Neutrophil (primary cell): ENCODE measurements at regions not wholly inside any gene's neighbourhood (a gene's known extent, or its start where the extent isn't known, plus 50 kb on each side); places are given as distances from the start of the nearest gene placed in this dataset.

Experiments
- H3K27ac ChIP-seq: fragments of 200-600 bp; sonication (generic); 2 replicates; pipeline ENCODE4 v1.5.1; 2016; ENCODE audit warnings: mild to moderate bottlenecking, moderate library complexity
- H3K27me3 ChIP-seq: fragments of 200-600 bp; sonication (generic); 2 replicates; pipeline ENCODE4 v1.6.0; 2016; ENCODE audit warnings: mild to moderate bottlenecking
- H3K36me3 ChIP-seq: fragments of 200-600 bp; sonication (generic); 2 replicates; pipeline ENCODE4 v1.5.1; 2017
- H3K4me1 ChIP-seq, 2 experiments: fragments of 200-600 bp in 1 of 2; sonication (generic) in 1 of 2; 1 replicate in 1 of 2; 2 replicates in 1 of 2; pipeline versions ENCODE4 v1.5.1 to v1.6.1; 2013 to 2016; ENCODE audit warnings: low read depth in 1 of 2, low read length in 1 of 2, mild to moderate bottlenecking in 1 of 2, moderate library complexity in 1 of 2; ENCODE audit not compliant: control insufficient read depth in 1 of 2, insufficient read depth in 1 of 2
- H3K4me3 ChIP-seq, 2 experiments: fragments of 200-600 bp in 1 of 2; sonication (generic) in 1 of 2; 1 replicate in 1 of 2; 2 replicates in 1 of 2; pipeline ENCODE4 v1.5.1; 2013 to 2016; ENCODE audit warnings: low read depth in 1 of 2, low read length in 1 of 2, mild to moderate bottlenecking in 1 of 2, moderate library complexity in 1 of 2
- H3K9me3 ChIP-seq: fragments of 200-600 bp; sonication (generic); 2 replicates; pipeline ENCODE4 v1.5.1; 2016
- TF ChIP-seq, protein P1 (sequence below): fragments of 200-600 bp; sonication (generic); IDR thresholded peaks from 2 replicates; pipeline ENCODE4 v1.5.1; 2016; ENCODE audit warnings: antibody characterized with exemption

DNA sequence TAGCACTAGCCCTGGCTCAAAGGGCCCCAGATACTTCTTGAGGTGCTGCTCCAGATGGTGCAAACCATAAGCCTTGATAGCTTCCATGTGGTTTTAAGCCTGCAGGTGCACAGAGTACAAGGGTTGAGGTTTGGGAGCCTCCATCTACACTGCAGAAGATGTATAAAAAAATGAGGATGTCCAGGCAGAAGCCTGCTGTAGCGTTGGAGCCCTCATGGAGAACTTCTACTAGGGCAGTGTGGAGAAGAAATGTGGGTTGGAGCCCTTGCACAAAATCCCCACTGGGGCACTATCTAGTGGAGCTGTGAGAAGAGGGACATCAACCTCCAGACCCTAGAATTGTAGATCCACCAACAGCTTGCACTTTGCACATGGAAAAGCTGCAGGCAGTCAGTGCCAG is 231.9 kb downstream of the CHIC2 start:
- Histone ChIP-seq H3K4me3 (no peak overlapping the region), H3K27ac (no peak overlapping the region), H3K36me3 (no peaks in the 10 kb centered on the region), H3K9me3 (no peaks in the 10 kb centered on the region), H3K27me3 (no peaks in the 10 kb centered on the region), H3K4me1 (no peaks in the 10 kb centered on the region)
- TF ChIP-seq, protein P1, sequence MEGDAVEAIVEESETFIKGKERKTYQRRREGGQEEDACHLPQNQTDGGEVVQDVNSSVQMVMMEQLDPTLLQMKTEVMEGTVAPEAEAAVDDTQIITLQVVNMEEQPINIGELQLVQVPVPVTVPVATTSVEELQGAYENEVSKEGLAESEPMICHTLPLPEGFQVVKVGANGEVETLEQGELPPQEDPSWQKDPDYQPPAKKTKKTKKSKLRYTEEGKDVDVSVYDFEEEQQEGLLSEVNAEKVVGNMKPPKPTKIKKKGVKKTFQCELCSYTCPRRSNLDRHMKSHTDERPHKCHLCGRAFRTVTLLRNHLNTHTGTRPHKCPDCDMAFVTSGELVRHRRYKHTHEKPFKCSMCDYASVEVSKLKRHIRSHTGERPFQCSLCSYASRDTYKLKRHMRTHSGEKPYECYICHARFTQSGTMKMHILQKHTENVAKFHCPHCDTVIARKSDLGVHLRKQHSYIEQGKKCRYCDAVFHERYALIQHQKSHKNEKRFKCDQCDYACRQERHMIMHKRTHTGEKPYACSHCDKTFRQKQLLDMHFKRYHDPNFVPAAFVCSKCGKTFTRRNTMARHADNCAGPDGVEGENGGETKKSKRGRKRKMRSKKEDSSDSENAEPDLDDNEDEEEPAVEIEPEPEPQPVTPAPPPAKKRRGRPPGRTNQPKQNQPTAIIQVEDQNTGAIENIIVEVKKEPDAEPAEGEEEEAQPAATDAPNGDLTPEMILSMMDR = no peak

DNA sequence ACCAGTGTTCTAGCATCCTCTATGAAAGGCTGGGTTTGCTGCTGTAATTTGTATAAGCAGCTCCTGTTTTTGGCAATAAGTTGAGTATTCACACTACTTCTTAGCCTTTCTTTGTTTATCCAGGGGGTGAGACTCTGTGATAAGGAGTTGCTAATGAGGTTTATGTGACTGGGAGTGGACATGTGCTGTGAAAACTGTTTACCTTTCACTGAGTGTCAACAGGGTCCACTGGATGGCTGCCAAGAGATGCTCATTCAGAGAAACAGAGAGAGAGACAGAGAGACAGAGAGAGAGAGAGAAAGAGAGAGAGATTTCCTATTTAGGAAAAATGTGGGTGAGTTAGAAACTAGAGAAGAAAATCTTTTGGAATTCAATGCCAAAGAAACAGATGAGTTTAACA is 233.9 kb downstream of the CHIC2 start:
- H3K27me3 ChIP-seq = no peaks in the 10 kb centered on the region
- no peak overlapping the region for H3K27ac ChIP-seq
- no peak overlapping the region for H3K4me3 ChIP-seq
- no peaks in the 10 kb centered on the region for H3K36me3 ChIP-seq
- H3K9me3 ChIP-seq = no peaks in the 10 kb centered on the region
- TF ChIP-seq, protein P1 = no peak
- H3K4me1 ChIP-seq = no peaks in the 10 kb centered on the region

DNA sequence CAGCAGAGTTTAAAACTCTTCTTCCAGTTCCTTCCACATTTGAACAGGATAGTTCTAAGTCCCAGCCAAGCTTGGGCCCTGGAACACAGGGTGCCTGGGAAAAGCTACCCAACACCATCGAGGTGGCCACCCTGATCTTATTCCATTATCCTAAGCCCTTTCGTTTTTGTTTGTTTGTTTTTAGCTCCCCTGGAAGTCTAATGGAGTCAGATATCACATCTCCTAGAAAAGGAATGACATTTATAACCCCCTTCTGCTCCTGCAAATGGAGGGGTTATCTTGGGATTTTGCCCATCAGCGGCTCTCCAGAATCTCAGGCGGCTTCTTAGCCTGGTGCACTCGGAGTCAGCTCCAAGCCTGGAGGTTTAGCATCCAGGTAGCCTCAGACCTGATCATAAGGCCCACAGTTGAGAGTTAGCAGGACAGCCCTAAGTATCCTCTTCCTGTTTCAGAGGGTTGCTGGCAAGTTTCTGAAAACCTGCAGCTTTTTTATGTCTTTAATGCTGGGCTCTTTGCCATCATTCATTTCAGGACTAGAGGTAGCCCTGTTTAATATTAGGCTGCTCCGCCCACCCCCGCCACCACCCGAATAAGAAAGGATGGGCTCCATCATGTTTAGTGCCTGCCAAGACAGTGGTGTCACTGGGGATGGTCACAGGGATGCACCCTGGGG is 230.0 kb upstream of the LNX1 start:
- TF ChIP-seq, protein P1 = no peak
- Histone ChIP-seq H3K9me3 (no peaks in the 10 kb centered on the region), H3K4me3 (no peak overlapping the region), H3K36me3 (no peaks in the 10 kb centered on the region), H3K27ac (no peak overlapping the region), H3K4me1 (no peaks in the 10 kb centered on the region), H3K27me3 (no peaks in the 10 kb centered on the region)

DNA sequence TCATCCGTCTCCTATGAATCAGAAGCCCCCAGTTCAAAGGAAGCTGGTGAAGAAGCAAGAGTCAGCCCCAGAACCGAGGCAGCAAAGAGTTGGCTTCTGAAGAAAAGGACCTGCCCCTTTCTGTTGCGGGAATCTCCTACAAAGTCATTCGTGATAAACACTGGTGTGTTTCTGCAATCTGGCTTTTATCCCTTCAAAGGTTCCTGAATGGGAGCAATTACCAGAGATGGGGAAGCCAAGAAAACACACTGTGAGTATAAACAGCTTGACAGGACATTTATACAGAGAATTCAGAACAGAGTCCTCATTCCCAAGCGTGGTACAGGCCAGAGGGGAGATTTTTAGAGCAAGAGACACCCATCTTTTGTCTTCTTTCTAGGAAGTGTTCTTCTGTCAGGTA is 226.8 kb upstream of the LNX1 start:
- Histone ChIP-seq H3K9me3 (no peaks in the 10 kb centered on the region), H3K4me3 (no peak overlapping the region), H3K4me1 (no peaks in the 10 kb centered on the region), H3K27ac (no peak overlapping the region), H3K27me3 (no peaks in the 10 kb centered on the region), H3K36me3 (no peaks in the 10 kb centered on the region)
- TF ChIP-seq, protein P1 = no peak

DNA sequence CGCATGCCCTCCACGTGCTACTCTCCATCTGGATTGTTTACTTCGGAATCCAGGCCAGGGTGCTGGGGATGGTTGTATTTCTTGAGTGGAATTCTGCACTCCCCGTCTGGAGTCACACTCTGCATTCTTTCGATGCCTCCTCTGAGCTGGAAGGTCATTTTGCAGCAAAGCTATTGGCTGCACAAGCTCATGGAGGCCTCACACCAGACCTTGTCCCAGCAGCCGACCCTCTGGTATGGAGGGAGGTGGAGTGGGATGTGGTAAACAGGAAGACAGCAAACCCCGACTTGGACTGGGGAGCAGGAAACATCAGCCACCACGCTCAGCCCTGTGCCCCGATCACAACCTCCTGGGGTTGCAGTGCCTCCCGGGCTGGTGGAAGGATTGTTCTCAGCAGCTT is 225.3 kb upstream of the LNX1 start:
- H3K27me3 ChIP-seq = no peaks in the 10 kb centered on the region
- H3K27ac ChIP-seq = no peak overlapping the region
- no peak overlapping the region for H3K4me3 ChIP-seq
- no peaks in the 10 kb centered on the region for H3K9me3 ChIP-seq
- TF ChIP-seq, protein P1 = no peak
- H3K4me1 ChIP-seq = no peaks in the 10 kb centered on the region
- H3K36me3 ChIP-seq = no peaks in the 10 kb centered on the region
